Caki2 (cell line): ENCODE measurements at regions not wholly inside any gene's neighbourhood (a gene's known extent, or its start where the extent isn't known, plus 50 kb on each side); places are given as distances from the start of the nearest gene placed in this dataset.
"Not testable (repeated sequence)": the region's sequence is repeated elsewhere in the genome, so short reads cannot be mapped to it uniquely, and the experiment has no call there.

Experiments
- DNase-seq: peaks from one replicate; pipeline ENCODE4 v3.0.0-alpha.2; 2015; ENCODE audit warnings: low read depth
- in situ Hi-C: cut with HindIII; loops from 2 replicates; pipeline ENCODE4 v1.10.0; 2016; ENCODE audit warnings: low sequenced_read_pairs, low pct_unique_long_range_greater_than_20kb, mixed read lengths

DNA sequence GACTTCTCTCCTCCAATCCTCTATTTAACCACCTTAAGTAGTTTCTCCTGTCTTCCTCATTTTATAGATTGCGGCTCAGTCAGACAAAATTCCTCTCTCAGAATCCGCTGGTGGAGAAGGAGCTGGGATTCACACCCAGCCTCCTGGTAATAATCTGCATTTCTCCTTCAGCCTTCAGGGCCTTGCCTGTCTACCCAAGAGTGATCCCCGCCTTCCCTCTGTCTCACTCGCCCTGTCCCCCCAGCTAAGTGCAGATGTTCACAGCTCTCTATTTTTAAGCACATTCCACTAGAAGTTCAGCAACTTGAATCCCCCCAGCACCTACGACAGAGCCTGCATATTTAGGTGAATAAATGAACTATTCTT is 212.5 kb upstream of the HAAO start:
- in situ Hi-C loops = no loop called here
- no peak for DNase-seq

DNA sequence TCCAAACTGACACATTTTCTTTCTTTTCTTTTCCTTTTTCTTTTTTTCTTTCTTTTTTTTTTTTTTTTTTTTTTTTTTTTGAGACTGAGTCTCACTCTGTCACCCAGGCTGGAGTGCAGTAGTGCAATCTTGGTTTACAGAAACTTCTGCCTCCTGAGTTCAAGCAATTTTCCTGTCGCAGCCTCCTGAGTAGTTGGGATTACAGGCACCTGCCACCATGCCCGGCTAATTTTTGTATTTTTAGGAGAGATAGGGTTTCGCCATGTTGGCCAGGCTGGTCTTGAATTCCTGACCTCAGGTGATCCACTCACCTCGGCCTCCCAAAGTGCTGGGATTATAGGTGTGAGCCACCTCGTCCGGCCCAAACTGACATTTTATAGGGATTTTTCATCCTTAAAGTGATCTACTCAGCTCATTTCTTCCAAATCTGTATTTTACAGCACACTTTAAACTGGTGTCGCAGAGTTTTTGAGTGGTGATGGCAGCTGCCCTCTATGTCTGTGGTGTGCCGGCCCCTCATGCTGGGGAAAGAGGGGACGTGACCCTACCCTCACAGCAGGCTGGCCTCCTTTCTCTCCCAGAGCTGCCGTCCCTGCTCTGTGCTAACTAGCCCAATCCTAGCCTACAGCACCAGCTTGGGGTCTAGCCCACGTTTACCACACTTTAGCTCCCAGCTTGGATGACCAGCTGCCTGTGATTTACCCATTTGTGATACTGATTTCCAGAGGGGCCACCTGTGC is 211.9 kb upstream of the HAAO start:
- in situ Hi-C loops, DNase-seq: not testable (repeated sequence)

DNA sequence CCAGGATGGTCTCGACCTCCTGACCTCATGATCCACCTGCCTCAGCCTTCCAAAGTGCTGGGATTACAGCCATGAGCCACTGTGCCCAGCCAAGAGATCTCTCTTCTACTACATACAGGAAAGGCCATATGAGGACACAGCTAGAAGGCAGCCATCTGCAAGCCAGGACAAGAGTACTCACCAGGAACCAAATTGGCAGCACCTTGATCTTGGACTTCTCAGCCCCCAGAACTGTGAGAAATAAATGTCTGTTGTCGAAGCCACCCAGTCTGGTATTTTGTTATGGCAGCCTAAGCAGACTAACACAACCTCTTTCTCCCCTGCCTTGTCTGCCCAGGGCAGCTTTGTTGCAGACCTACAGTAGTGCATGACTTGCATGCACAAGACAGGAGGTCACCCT is 211.3 kb upstream of the HAAO start:
- no peak for DNase-seq
- in situ Hi-C loops = no loop called here

DNA sequence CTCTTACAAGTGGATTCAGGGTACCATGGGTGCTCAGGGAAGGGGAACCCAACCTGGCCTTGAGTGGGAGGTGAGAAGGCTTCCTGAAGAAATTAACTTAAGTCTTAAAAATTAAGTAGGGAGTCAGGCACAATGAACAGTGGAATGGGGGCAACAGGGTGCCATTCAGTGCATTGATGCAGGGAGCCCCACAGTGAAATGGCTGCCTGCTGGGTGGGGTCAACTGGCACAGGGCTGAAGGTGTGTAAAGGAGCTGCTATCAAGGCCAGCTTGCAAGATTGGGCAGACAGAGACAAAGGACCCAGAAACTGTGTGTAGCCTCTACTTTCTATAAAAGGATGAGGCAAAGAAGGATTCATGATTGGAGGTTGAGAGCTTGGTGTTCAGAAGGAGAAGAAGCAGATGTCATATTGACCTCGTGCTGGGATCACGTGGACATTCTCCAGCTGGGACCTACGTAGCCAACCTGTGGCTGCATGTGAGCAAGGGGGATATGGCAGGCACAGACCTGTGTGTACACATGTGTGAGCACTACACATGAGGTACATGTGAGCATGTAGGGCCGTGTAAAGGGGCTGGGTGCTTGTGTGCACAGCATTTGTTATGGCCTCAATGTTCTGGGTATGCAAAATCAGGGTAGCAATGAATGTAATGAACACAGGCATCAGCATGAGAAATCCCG is 209.5 kb upstream of the HAAO start:
- no peak for DNase-seq
- in situ Hi-C loops = no loop called here

DNA sequence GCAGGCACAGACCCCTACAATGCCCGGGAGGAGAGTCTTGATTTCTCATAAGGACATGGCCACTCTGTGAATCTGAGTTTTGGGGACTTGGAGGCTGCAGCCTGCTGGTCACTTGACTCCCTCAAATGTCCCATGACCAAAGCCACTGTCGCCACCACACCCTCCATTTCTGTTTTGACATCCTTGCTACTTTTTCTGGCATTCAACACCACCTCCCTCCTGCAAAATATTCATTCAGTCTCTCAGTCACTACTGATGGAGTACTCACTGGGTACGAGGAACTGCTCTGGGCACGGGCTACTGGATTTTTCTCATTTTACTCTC is 208.6 kb upstream of the HAAO start:
- DNase-seq = no peak
- in situ Hi-C loops = no loop called here

DNA sequence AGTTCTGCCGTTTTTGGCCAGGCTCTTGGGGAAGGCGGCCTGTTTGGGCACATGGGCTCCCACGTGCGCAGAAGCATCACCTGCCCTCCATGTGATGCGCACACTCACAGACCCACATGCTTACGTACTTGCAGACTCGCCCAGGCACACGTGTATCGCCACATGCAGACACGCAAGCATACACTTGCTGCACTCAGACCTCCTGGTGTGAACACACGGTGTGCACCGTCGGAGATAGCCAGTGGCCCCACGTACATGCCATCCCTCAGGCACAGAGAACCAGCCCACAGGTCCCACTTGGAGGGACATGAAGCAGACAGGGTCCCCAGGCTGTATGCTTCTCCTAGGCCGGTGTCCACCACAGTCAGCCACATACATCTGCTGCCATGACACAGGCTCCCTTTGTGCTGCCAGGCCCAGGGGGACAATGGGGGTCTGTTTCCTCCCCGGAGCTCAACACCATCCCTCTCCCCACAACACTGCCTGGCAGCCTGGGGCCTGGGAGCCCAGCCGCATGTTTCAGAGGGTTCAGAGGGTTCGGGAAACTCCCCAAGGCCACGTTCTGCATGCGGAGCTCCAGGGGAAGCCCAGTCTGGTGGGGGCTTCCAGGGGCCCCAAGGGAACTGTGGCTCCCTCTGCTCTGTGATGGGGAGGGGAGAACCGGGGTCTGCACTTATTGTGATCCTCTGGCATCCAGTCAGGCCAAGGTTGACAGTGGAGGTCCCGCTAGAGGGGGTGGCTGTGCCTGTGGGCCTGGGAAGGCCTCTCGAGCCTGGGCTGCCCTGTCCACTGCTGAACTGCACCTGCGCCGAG is 208.1 kb upstream of the HAAO start:
- no peak for DNase-seq
- in situ Hi-C loops = no loop called here

DNA sequence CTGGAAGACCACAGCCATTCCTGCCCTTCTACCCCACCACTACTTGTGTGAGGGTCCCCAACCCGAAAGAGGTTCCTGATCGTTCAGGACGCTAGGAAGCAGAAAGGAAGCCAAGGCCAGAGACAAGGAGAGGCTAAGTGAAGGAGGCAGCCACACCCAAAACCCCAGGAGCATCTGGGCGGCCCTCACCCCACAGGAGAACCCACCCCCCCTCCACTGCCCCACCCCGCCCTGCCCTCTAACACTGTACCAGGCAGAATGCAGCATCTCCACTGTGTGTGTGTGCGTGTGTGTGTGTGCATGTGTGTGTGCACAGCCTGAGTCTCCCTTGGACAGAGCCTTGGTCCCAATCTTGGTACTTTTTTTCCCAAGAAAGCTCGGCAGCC is 207.5 kb upstream of the HAAO start:
- DNase-seq = no peak
- in situ Hi-C loops = no loop called here

DNA sequence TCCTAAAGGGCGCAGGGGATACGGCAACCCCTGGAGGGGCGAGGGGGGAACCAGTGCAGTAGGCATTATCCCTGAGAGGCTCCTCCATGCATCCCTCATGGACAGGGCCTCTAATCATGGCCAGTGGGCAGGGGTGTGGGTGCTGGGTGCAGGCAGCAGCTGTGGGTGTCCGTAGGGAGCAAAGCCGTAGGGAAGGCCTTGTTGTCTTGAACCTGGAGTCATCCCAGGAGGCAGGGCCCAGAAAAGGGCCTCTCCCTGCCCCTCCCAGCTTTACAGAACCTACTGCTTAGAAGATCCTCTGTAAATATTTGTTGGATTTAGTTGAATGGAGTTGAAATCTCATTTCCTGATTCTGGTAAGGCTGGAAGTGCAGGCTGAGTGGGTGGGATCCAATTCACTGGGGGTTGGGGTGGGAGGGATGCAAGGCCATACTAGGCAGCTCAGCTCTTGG is 207.0 kb upstream of the HAAO start:
- in situ Hi-C loops = no loop called here
- DNase-seq = no peak

DNA sequence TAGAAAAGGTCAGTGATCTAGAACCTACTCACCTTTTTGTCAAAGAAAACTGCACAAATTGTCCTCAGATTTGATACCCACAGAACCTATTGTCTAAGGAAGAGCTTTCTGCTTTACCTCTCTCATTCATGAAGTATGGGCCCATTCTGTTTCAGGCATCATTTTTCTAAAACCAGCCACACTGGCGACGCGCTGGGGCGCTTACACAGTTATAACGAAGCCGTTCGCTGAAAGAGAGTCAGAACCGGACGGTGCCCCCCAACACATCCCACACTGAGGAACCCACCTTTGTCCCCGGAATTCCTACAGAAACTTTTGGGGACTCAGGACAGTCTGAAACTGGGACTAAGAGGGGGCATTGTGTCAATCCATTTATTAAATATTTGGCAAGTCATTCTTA is 206.3 kb upstream of the HAAO start:
- DNase-seq = no peak
- in situ Hi-C loops = no loop called here

DNA sequence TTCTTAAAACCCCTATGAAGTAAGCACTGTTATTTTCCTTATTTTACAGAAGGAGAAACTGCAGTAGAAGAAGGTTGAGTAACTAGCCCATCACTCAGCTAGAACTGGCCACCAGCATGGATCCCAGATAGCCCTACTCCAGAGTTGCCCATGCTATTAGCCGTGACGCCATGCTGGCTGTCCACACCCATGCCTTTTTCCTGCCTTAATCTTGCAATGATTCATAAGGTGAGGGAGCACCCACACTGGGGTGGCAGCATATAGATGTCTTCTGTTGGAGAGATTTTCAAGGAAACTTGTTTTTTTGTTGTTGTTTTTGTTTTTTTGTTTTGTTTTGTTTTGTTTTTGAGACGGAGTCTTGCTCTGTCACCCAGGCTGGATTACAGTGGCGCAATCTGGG is 204.1 kb upstream of the HAAO start:
- no peak for DNase-seq
- in situ Hi-C loops = no loop called here

DNA sequence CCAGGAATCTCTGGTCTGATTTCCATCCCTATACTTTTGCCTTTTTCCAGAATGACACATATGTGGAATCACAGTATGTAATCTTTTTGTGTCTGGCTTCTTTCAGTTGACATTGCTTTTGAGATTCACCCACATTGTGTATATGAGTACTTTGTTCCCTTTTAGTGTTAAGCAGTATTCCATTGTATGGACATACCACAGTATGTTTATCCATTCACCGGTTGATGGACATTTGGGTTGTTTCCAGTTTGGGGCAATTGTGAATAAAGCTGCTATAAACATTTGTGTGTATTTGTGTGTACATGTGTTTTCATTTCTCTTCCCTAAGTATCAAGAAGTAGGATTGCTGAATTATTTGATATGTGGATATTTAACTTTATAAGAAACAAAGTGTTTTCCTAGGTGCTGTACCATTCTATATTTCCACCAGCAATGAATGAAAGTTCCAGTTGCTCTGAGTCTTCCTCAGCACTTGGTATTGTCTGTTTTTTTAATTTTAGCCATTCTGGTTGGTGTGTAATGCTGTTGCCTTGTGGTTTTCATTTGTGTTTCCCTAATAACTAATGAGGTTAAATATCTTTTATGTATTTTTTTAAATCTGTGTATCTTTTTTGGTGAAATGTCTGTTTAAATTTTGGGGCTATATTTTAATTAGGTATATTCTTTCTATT is 203.5 kb upstream of the HAAO start:
- in situ Hi-C loops = no loop called here
- no peak for DNase-seq

DNA sequence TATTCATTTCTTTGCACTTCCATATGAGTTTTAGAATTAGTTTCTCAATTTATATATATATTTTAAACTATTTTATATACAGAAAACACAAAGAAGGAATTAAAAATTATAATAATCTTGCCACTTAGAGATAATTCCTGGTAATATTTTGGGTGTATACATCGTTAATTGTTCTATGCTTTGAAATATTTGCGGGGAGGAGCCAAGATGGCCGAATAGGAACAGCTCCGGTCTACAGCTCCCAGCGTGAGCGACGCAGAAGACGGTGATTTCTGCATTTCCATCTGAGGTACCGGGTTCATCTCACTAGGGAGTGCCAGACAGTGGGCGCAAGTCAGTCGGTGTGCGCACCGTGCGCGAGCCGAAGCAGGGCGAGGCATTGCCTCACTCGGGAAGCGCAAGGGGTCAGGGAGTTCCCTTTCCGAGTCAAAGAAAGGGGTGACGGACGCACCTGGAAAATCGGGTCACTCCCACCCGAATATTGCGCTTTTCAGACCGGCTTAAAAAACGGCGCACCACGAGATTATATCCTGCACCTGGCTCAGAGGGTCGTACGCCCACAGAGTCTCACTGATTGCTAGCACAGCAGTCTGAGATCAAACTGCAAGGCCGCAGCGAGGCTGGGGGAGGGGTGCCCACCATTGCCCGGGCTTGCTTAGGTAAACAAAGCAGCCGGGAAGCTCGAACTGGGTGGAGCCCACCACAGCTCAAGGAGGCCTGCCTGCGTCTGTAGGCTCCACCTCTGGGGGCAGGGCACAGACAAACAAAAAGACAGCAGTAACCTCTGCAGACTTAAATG is 197.1 kb upstream of the HAAO start:
- DNase-seq, in situ Hi-C loops: not testable (repeated sequence)

DNA sequence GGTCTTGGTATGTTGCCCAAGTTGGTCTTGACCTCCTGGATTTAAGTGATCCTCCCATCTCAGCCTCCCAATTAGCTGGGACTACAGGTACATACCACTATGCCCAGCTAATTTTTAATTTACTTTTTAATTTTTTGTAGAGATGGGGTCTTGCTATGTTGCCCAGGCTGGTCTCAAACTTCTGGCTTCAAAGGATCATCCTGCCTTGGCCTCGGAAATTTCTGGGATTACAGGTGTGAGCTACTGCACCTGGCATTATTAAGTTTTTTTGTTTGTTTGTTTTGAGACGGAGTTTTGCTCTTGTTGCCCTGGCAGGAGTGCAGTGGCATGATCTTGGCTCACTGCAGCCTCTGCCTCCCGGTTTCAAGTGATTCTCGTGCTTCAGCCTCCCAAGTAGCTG is 195.7 kb upstream of the HAAO start:
- in situ Hi-C loops, DNase-seq: not testable (repeated sequence)

DNA sequence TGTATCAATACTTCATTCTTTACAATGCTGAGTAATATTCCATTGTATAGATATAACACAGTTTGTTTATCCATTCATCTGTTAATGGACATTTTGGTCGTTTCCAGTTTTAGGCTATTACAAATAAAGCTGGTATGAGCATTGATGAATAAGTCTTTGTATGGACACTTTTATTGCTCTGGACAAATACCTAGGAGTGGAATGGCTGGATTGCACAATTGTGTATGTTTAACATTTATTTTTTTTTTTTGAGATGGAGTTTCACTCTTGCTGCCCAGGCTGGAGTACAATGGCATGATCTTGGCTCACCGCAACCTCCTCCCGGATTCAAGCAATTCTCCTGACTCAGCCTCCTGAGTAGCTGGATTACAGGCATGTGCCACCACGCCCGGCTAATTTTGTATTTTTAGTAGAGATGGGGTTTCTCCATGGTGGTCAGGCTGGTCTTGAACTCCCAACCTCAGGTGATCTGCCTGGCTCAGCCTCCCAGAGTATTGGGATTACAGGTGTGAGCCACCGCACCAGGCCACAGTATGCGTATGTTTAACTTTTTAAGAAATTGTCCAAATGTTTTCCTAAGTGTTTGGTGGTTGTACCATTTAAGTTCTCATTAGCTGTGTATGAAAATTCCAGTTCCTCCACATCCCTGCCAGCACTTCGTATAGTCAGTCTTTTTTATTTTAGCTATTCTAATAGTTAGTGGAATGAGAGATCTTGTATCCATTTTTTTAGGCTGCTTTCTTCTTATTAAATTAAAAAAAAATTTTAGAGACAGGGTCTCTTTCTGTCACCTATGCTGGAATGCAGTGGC is 194.9 kb upstream of the HAAO start:
- no peak for DNase-seq
- in situ Hi-C loops = no loop called here

DNA sequence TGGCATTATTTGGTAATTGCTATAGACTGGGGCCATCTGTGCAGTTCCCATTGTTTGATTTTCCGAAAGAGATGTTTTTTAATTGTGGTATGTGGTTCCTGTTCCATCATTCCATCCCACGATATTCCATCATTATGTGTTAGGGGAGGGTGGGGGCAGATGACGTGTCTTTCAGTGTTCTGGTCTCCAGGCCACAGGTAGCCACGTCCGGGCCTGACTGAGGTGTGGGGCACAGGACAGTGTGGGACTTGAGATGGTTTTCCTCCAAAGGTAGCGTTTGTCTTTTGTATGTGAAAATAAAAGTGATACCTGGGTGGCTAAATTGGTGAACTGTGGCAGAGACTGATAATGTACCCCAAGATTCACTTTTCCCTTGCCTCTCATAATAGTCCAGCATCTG is 192.2 kb upstream of the HAAO start:
- no peak for DNase-seq
- in situ Hi-C loops = no loop called here

DNA sequence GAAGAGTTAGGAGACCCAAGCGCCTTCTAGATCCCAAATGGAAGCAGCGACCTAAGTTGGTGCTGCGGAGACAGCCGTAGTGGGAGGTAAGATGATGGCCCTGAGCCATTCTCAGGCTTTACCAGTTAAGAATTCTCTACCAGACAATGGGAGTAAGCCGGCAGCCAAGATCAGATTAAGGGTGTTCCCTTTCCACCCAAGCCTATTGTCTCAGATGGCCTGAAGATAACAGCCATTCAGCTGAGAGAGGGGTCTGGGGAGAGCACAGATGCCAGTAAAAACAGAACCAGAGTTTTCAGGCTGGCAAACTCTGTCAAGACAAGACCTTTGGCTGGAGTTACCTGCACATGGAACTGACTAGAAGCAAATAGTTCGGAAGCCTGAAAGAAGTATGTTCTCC is 191.7 kb upstream of the HAAO start:
- in situ Hi-C loops = no loop called here
- DNase-seq = no peak

DNA sequence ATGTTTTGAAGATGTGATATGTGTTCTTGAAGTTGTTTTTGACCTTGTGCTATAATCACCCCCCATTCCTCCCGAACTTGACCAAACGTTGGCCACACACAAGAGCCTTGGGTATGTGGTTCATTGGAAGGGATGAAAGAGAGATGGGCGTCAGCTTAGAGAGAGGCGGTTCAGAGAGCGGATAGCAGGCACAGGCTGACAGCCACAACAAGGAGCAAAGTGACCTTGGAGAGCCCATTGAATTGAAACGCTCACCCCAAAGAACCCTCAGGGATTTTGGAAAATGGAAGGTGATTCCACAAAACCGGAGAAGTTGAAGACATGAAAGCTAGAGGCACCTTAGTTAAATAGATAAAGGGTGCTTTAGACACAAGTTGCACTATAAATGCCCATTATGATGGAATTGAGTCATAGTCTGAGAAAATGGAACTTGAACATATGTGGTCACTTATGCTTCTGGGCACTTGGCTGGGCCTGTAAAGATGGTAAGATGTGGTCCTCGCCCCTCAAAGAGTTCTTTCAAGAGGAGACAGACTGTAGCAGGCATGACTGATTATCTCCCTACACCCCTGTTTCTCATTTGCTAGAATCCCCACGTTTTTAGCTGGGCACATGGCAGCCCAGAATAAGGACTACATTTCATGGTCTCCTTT is 188.5 kb upstream of the HAAO start:
- in situ Hi-C loops = no loop called here

More for the DNA sequence above, 188.5 kb upstream of the HAAO start:
- DNase-seq = no peak
